ENCODE measurements at regions not wholly inside any gene's neighbourhood (a gene's known extent, or its start where the extent isn't known, plus 50 kb on each side); places are given as distances from the start of the nearest gene placed in this dataset.

- intact Hi-C loops (cut with DNase I; ENCODE audit: low total_unique reads), result no loop called here
Observed at GRCh38 chr5:72648480-72648879, 141.3 kb upstream of the ZNF366 start.

DNA sequence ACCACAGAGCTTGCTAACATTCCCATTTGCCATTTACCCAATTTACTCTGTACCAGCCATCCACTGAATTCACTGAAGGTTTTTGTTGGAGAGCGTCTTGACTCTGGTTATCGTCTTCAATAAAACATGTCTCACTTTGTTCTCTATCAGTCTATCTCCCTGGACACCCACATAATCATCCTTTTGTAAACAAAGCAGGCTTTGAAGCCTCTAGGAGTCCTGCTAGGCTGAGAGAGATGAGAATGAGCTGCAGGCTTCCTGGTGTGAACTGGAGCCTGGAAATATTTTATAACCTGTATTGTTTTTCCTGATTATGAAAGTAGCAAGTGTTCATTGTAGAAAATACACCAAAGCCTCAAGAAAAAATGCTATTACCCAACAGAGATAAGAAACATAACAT lies 140.6 kb upstream of the ZNF366 start:
- no peak overlapping the region for H3K27ac ChIP-seq

More at GRCh38 chr5:72648480-72648879, 141.3 kb upstream of the ZNF366 start:
- Histone ChIP-seq H3K9me3 (no peaks in the 10 kb centered on the region), H3K4me1 (no peaks in the 10 kb centered on the region), H3K27me3 (no peaks in the 10 kb centered on the region), H3K27ac (no peak overlapping the region), H3K4me3 (no peak overlapping the region), H3K36me3 (no peaks in the 10 kb centered on the region)
- no peak for DNase-seq (ENCODE audit: low spot score in 2 of 2)
- TF ChIP-seq POLR2A (IDR thresholded peaks at IDR 0.05) (no peak), POLR2AphosphoS5 (IDR thresholded peaks at IDR 0.05) (no peak)
- TF ChIP-seq, protein P1, sequence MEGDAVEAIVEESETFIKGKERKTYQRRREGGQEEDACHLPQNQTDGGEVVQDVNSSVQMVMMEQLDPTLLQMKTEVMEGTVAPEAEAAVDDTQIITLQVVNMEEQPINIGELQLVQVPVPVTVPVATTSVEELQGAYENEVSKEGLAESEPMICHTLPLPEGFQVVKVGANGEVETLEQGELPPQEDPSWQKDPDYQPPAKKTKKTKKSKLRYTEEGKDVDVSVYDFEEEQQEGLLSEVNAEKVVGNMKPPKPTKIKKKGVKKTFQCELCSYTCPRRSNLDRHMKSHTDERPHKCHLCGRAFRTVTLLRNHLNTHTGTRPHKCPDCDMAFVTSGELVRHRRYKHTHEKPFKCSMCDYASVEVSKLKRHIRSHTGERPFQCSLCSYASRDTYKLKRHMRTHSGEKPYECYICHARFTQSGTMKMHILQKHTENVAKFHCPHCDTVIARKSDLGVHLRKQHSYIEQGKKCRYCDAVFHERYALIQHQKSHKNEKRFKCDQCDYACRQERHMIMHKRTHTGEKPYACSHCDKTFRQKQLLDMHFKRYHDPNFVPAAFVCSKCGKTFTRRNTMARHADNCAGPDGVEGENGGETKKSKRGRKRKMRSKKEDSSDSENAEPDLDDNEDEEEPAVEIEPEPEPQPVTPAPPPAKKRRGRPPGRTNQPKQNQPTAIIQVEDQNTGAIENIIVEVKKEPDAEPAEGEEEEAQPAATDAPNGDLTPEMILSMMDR (IDR thresholded peaks at IDR 0.05), result no peak

DNA sequence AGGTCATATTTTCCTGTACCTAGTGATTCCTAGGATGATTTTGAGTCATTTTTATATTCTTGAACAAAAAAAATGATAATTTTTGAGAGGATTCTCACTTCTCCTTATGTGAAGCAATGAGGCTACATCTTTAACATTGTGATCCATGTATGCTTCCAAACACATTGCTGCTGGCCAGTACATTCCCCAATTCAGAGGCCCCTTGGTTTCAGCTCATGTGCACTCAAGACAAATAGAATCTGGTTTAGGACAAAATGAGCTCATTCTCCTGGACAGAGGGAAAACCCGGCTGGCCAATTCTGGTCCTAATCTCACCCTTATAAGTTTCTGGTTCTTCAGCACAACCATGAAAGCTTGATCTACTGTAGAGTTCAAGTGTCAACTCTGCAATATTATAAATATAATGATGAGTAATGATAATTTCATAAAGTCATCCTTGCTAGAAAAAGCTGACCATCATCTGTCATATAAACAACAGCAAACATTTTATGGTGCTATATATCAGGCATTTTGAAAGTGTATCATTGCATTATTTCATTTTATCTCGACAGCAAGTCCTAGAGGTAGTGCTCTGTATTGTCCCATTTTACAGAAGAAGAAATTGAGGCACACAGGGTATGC lies 139.1 kb upstream of the ZNF366 start:
- Histone ChIP-seq H3K9me3 (no peaks in the 10 kb centered on the region), H3K4me3 (no peak overlapping the region), H3K4me1 (no peaks in the 10 kb centered on the region), H3K27me3 (no peaks in the 10 kb centered on the region), H3K27ac (no peak overlapping the region), H3K36me3 (no peaks in the 10 kb centered on the region)
- intact Hi-C loops (cut with DNase I; ENCODE audit: low total_unique reads), result no loop called here
- DNase-seq (ENCODE audit: low spot score in 2 of 2), result no peak
- TF ChIP-seq, protein P1 (IDR thresholded peaks at IDR 0.05), result no peak

More for the DNA sequence above, 140.6 kb upstream of the ZNF366 start:
- Histone ChIP-seq H3K4me1 (no peaks in the 10 kb centered on the region), H3K4me3 (no peak overlapping the region), H3K9me3 (no peaks in the 10 kb centered on the region), H3K27me3 (no peaks in the 10 kb centered on the region), H3K36me3 (no peaks in the 10 kb centered on the region)
- no peak for DNase-seq (ENCODE audit: low spot score in 2 of 2)
- intact Hi-C loops (cut with DNase I; ENCODE audit: low total_unique reads), result no loop called here
- TF ChIP-seq POLR2A (IDR thresholded peaks at IDR 0.05) (no peak), POLR2AphosphoS5 (IDR thresholded peaks at IDR 0.05) (no peak)
- TF ChIP-seq, protein P1 (IDR thresholded peaks at IDR 0.05), result no peak

DNA sequence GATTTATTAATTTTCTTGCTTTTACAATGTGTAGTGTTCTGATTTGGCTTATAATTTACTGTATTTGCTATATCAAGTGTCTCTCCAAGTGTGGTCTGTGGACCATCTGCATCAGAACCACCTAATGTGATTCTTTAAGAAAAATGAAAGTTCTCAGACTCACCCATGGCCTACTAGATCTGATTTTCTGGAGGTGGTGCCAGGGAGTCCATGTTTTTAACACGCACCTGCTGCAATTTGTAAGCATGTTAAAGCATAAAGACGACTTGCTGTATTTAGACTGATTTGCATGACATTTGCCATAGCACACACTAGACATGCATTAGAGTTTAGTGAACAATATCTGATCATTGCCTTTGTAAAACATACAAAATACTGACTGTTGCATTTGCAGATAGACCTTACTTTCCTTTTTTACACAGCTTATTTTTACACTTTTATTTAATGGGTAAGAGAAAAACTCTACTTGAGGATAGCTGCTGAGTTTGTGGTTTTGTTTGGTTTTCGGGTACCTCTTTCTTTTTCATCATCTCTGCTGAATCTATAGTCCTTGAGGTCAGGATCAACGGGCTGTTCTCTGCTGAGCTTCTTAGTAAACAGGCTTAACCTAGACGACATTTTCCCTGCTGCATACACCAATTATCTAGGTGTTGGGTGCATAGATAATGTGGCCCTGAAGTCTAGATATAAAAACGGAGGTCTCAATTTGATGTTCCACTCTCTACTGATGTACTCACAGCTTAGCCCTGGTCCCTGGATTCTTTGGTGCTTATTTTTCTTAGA lies 138.0 kb upstream of the ZNF366 start:
- intact Hi-C loops (cut with DNase I; ENCODE audit: low total_unique reads), result loop anchor here (1.0 kb wide), 1 partner anchor 18 kb away; no protein-coding TSS in a partner anchor
- H3K27ac ChIP-seq, result no peak overlapping the region
- H3K4me3 ChIP-seq, result no peak overlapping the region
- H3K36me3 ChIP-seq, result no peaks in the 10 kb centered on the region
- H3K4me1 ChIP-seq, result no peaks in the 10 kb centered on the region
- TF ChIP-seq POLR2A (IDR thresholded peaks at IDR 0.05) (no peak), POLR2AphosphoS5 (IDR thresholded peaks at IDR 0.05) (no peak)
- TF ChIP-seq, protein P1 (IDR thresholded peaks at IDR 0.05), result no peak
- H3K9me3 ChIP-seq, result no peaks in the 10 kb centered on the region
- H3K27me3 ChIP-seq, result no peaks in the 10 kb centered on the region
- DNase-seq (ENCODE audit: low spot score in 2 of 2), result no peak

- no peaks in the 10 kb centered on the region for H3K27me3 ChIP-seq
- no peaks in the 10 kb centered on the region for H3K36me3 ChIP-seq
- H3K4me1 ChIP-seq, result no peaks in the 10 kb centered on the region
- no peak overlapping the region for H3K4me3 ChIP-seq
- H3K27ac ChIP-seq, result no peak overlapping the region
- no peak for DNase-seq (ENCODE audit: low spot score in 2 of 2)
- intact Hi-C loops (cut with DNase I; ENCODE audit: low total_unique reads), result no loop called here
- no peaks in the 10 kb centered on the region for H3K9me3 ChIP-seq
- TF ChIP-seq POLR2A (IDR thresholded peaks at IDR 0.05) (no peak), POLR2AphosphoS5 (IDR thresholded peaks at IDR 0.05) (no peak)
Observed at GRCh38 chr5:72644296-72644695, 137.1 kb upstream of the ZNF366 start.

Measured in breast epithelium (tissue), 4 donors.